MCF 10A (cell line): ENCODE measurements at regions not wholly inside any gene's neighbourhood (a gene's known extent, or its start where the extent isn't known, plus 50 kb on each side); places are given as distances from the start of the nearest gene placed in this dataset.

Experiments used
- BruUV-seq: library from RNA; stranded (reverse); fragments of 400-500 nt; replicated peaks from 2 replicates; lab custom pipeline; 2021; lab: Mats Ljungman, UMichigan
- CTCF ChIA-PET: fragments of 300-600 bp; sonication (Branson Sonifier 250); formaldehyde crosslinking; extraction: SDS; loops from one replicate; lab custom pipeline; 2021; ENCODE audit warnings: antibody characterized with exemption, inconsistent platforms; lab: Yijun Ruan, JAX
- POLR2A ChIA-PET: fragments of 300-600, 350-650 bp; sonication (Branson Sonifier 250); formaldehyde crosslinking; extraction: SDS; loops from one replicate; lab custom pipeline; 2020; ENCODE audit warnings: antibody characterized with exemption, inconsistent platforms; lab: Yijun Ruan, JAX
- DNase-seq: peaks from one replicate; pipeline ENCODE4 v3.0.0-alpha.2; 2018; ENCODE audit not compliant: unreplicated experiment
- H3K27ac Mint-ChIP-seq: one replicate; pipeline ENCODE4 v1.8.0; 2022; ENCODE audit warnings: mild to moderate bottlenecking, low read depth, mixed read lengths; ENCODE audit not compliant: unreplicated experiment
- H3K27me3 Mint-ChIP-seq: one replicate; pipeline ENCODE4 v1.8.0; 2022; ENCODE audit warnings: mixed read lengths; ENCODE audit not compliant: insufficient read depth, unreplicated experiment
- H3K36me3 Mint-ChIP-seq: one replicate; pipeline ENCODE4 v1.8.0; 2022; ENCODE audit warnings: mild to moderate bottlenecking, moderate library complexity, mixed read lengths; ENCODE audit not compliant: insufficient read depth, unreplicated experiment
- H3K4me1 Mint-ChIP-seq: one replicate; pipeline ENCODE4 v1.8.0; 2022; ENCODE audit warnings: mixed read lengths; ENCODE audit not compliant: insufficient read depth, unreplicated experiment
- H3K4me3 Mint-ChIP-seq: one replicate; pipeline ENCODE4 v1.8.0; 2022; ENCODE audit warnings: mild to moderate bottlenecking, moderate library complexity, mixed read lengths; ENCODE audit not compliant: unreplicated experiment
- H3K9me3 Mint-ChIP-seq: one replicate; pipeline ENCODE4 v1.8.0; 2022; ENCODE audit warnings: mixed read lengths; ENCODE audit not compliant: unreplicated experiment
- intact Hi-C: fragments of 100-400 bp; cut with micrococcal nuclease; formaldehyde crosslinking; loops from 2 replicates; pipeline ENCODE4 v1.14.1; 2022
- TF ChIP-seq, protein P1 (sequence below): fragments of 200-600 bp; IDR thresholded peaks from one replicate; pipeline ENCODE4 v1.8.0; 2022; ENCODE audit warnings: antibody characterized with exemption, mild to moderate bottlenecking; ENCODE audit not compliant: unreplicated experiment

DNA sequence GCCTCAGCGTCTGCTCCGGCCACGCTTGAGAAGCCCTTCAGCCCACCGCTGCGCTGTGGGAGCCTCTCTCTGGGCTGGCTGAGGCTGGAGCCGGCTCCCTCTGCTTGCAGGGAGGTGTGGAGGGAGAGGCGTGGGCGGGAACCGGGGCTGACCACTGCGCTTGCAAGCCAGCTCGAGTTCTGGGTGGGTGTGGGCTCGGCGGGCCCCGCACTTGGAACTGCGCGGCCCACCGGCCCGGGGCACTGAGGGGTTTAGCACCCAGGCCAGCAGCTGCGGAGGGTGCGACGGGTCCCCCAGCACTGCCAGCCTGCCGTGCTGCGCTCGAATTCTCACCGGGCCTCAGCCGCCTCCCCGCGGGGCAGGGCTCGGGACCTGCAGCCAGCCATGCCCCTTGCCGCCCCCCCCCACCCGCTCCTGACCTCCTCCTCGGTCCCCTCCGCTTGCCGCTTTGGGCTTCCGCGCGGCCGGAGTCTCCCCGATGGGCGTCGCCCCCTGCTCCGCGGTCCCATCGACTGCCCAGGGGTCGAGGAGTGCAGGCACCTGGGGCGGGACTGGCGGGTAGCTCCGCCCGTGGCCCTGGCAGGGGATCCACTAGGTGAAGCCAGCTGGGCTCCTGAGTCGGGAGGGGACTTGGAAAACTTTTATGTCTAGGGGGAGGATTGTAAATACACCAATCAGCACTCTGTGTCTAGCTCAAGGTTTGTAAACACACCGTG is 106.7 kb downstream of the RAP2B start:
- TF ChIP-seq, protein P1, sequence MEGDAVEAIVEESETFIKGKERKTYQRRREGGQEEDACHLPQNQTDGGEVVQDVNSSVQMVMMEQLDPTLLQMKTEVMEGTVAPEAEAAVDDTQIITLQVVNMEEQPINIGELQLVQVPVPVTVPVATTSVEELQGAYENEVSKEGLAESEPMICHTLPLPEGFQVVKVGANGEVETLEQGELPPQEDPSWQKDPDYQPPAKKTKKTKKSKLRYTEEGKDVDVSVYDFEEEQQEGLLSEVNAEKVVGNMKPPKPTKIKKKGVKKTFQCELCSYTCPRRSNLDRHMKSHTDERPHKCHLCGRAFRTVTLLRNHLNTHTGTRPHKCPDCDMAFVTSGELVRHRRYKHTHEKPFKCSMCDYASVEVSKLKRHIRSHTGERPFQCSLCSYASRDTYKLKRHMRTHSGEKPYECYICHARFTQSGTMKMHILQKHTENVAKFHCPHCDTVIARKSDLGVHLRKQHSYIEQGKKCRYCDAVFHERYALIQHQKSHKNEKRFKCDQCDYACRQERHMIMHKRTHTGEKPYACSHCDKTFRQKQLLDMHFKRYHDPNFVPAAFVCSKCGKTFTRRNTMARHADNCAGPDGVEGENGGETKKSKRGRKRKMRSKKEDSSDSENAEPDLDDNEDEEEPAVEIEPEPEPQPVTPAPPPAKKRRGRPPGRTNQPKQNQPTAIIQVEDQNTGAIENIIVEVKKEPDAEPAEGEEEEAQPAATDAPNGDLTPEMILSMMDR = no peak
- ChIA-PET POLR2A (interaction anchor here (0.6 kb wide), 1 partner anchor 15 kb away, joined by 3 read pairs; no protein-coding TSS in a partner anchor), CTCF (interaction anchor here (1.1 kb wide), 1 partner anchor 22 kb away, joined by 4 read pairs; no protein-coding TSS in a partner anchor)
- DNase-seq = no peak
- Mint-ChIP-seq H3K27ac (no peak overlapping the region), H3K36me3 (no peaks in the 10 kb centered on the region), H3K4me1 (no peaks in the 10 kb centered on the region), H3K27me3 (no peaks in the 10 kb centered on the region), H3K9me3 (peaks cover 7% of the 10 kb centered on the region), H3K4me3 (no peak overlapping the region)
- intact Hi-C loops = no loop called here
- BruUV-seq = no TSS peak

DNA sequence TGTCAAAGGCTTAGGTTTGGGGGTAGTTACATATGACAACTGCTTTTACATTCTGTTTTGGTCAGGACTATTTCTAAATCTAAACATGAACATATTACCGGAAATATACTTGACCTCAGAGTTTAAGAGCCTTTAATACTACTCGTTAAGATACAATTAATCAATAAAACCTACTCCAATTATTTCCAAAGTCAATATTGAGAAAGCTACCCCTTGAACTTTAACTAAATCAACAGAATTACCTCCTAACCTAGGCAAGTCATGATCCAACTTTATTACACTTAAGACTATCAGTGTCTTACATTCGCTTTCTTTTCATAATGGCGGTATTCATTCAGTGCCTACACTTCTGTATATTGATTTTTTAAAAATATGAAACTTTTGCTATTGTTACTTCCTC is 107.7 kb downstream of the RAP2B start:
- no peak for DNase-seq
- H3K4me3 Mint-ChIP-seq = no peak overlapping the region
- TF ChIP-seq, protein P1 = no peak
- H3K4me1 Mint-ChIP-seq = no peaks in the 10 kb centered on the region
- POLR2A ChIA-PET = no interaction called here
- no peaks in the 10 kb centered on the region for H3K36me3 Mint-ChIP-seq
- CTCF ChIA-PET = interaction anchor here (0.5 kb wide), 1 partner anchor 21 kb away, joined by 3 read pairs; no protein-coding TSS in a partner anchor
- no peaks in the 10 kb centered on the region for H3K9me3 Mint-ChIP-seq
- BruUV-seq = no TSS peak
- intact Hi-C loops = no loop called here
- H3K27ac Mint-ChIP-seq = no peak overlapping the region
- no peaks in the 10 kb centered on the region for H3K27me3 Mint-ChIP-seq

DNA sequence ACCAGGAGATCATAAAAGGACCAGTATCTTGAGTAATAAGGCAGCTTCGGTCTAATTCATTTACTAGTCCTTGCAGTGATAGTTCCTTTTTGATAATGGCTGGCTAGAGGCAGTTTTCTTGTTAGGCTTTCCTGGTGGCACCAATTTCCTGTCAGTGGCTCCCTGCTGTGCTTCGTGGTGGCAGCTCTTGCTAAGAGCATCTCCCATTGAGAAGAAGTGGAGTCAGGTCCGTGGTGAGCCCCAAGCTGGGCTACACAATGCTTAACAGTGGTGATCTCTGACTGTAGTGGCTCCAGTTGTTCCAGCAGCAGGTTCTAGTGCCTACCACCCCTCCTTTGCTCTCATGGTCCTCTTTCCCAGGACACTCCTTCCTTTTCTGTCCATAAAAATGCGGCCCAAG is 111.2 kb downstream of the RAP2B start:
- ChIA-PET POLR2A (interaction anchor here (1.1 to 3.4 kb wide), 4 partner anchors 11 to 112 kb away, joined by 4 to 22 read pairs (median 8); no protein-coding TSS in a partner anchor), CTCF (interaction anchor here (0.5 to 0.7 kb wide), 3 partner anchors 16 to 1227 kb away, joined by 3 read pairs; no protein-coding TSS in a partner anchor)
- TF ChIP-seq, protein P1 = no peak
- no peak overlapping the region for H3K27ac Mint-ChIP-seq
- no peak overlapping the region for H3K4me3 Mint-ChIP-seq
- DNase-seq = no peak
- no peaks in the 10 kb centered on the region for H3K4me1 Mint-ChIP-seq
- intact Hi-C loops = no loop called here
- BruUV-seq = no TSS peak
- H3K36me3 Mint-ChIP-seq = no peaks in the 10 kb centered on the region
- H3K9me3 Mint-ChIP-seq = no peaks in the 10 kb centered on the region
- no peaks in the 10 kb centered on the region for H3K27me3 Mint-ChIP-seq

DNA sequence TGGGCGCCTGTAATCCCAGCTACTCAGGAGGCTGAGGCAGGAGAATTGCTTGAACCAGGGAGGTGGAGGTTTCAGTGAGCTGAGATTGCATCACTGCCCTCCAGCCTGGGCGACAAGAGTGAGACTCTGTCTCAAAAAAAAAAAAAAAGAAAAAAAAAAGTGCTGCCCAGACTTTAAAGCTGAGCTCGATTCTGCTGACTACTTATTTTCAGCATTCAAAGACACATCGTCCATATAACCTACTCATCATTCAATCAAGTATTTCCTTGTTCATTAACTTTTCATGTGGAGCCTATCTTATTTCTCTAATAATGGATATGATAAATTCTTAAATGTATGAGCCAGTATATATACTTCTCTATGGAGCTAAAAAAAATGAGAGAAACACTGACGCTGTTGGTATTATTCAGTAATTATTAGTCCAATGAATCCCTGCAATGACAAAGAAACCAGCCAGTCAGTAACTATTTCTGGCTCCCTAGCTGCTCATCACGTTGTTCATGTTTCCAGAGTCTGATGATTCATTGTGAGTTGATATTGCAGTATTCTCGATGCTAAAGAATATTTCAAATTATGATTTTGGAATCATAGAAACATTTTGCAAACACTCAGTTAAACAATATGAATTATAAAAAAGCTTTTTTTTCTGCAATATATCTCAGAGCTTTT is 111.9 kb downstream of the RAP2B start:
- Mint-ChIP-seq H3K9me3 (no peaks in the 10 kb centered on the region), H3K4me3 (no peak overlapping the region), H3K36me3 (no peaks in the 10 kb centered on the region), H3K27me3 (no peaks in the 10 kb centered on the region), H3K27ac (no peak overlapping the region), H3K4me1 (no peaks in the 10 kb centered on the region)
- TF ChIP-seq, protein P1 = no peak
- ChIA-PET CTCF (interaction anchor here (0.5 to 1.2 kb wide), 6 partner anchors 16 to 760 kb away, joined by 3 to 7 read pairs (median 4); no protein-coding TSS in a partner anchor), POLR2A (interaction anchor here (0.6 to 3.4 kb wide), 13 partner anchors 10 to 439 kb away, joined by 3 to 22 read pairs (median 4); partner anchors contain the start of gene P2RY1)
- BruUV-seq = no TSS peak
- intact Hi-C loops = no loop called here
- peak; percentile 41 for DNase-seq
